Mucosa of descending colon (tissue), 3 donors: ENCODE measurements at regions not wholly inside any gene's neighbourhood (a gene's known extent, or its start where the extent isn't known, plus 50 kb on each side); places are given as distances from the start of the nearest gene placed in this dataset.
A peak's percentile ranks its signal among the peaks of the same experiment; 100 is the strongest.
"Not testable (repeated sequence)": the region's sequence is repeated elsewhere in the genome, so short reads cannot be mapped to it uniquely, and the experiment has no call there.

Experiments used
- ATAC-seq: fragments of 200-7000 bp; cut with Tn5 transposase; one replicate; pipeline ENCODE4 v1.9.1; 2020; ENCODE audit warnings: mild to moderate bottlenecking, moderate library complexity
- DNase-seq, 3 donors: peaks; one replicate each; pipeline ENCODE4 v3.0.0-alpha.2; 2020
- H3K36me3 ChIP-seq: fragments of 200-600 bp; one replicate; pipeline ENCODE4 v1.8.0; 2021; ENCODE audit warnings: low read depth, mild to moderate bottlenecking
- H3K4me1 ChIP-seq: fragments of 200-600 bp; one replicate; pipeline ENCODE4 v1.8.0; 2021; ENCODE audit warnings: low read depth, mild to moderate bottlenecking
- H3K4me3 ChIP-seq: fragments of 200-600 bp; one replicate; pipeline ENCODE4 v1.8.0; 2021; ENCODE audit warnings: mild to moderate bottlenecking
- H3K9me3 ChIP-seq: fragments of 200-600 bp; one replicate; pipeline ENCODE4 v1.8.0; 2021; ENCODE audit warnings: mild to moderate bottlenecking
- CTCF ChIP-seq: fragments of 200-600 bp; IDR thresholded peaks from one replicate; pipeline ENCODE4 v1.8.0; 2022; ENCODE audit warnings: antibody characterized with exemption, mild to moderate bottlenecking
- intact Hi-C, 2 donors: fragments of 100-400 bp; cut with DNase I in 1 of 2; cut with micrococcal nuclease in 1 of 2; formaldehyde crosslinking; loops; one replicate each; pipeline versions ENCODE4 v1.11.0 to v1.11.1; 2022; cut with DNase I, micrococcal nuclease
- donor health status: DM: no; HTN: no; CAD: no; lungs with moderate emphysema.
- donor health status: DM: no; HTN: no; CAD: no.
- donor health status: DM: no; HTN: yes; CAD: no.

- no peaks in the 10 kb centered on the region for H3K4me1 ChIP-seq
- intact Hi-C loops: no loop called here
- DNase-seq: no peak
- ATAC-seq: no peak
- H3K36me3 ChIP-seq: no peaks in the 10 kb centered on the region
- TF ChIP-seq CTCF: no peak
- no peak overlapping the region for H3K4me3 ChIP-seq
- H3K9me3 ChIP-seq: no peaks in the 10 kb centered on the region
These were observed 56.2 kb upstream of the ARHGEF7 start for GRCh38 chr13:111058796-111059506.

- H3K4me1 ChIP-seq, H3K36me3 ChIP-seq, intact Hi-C loops, DNase-seq, H3K4me3 ChIP-seq, ATAC-seq, H3K9me3 ChIP-seq: not testable (repeated sequence)
These were observed 56.8 kb upstream of the ARHGEF7 start for GRCh38 chr13:111058339-111058738.

- H3K4me1 ChIP-seq, intact Hi-C loops, ATAC-seq, DNase-seq, H3K4me3 ChIP-seq, H3K36me3 ChIP-seq, H3K9me3 ChIP-seq: not testable (repeated sequence)
These were observed 63.3 kb upstream of the ARHGEF7 start for GRCh38 chr13:111051726-111052232.

- no peaks in the 10 kb centered on the region for H3K4me1 ChIP-seq
- H3K9me3 ChIP-seq: no peaks in the 10 kb centered on the region
- intact Hi-C loops: no loop called here
- ATAC-seq: peak; percentile 16
- no peaks in the 10 kb centered on the region for H3K36me3 ChIP-seq
- TF ChIP-seq CTCF: no peak
- H3K4me3 ChIP-seq: no peak overlapping the region
- no peak for DNase-seq
These were observed 63.9 kb upstream of the ARHGEF7 start for GRCh38 chr13:111051041-111051725.

GRCh38 chr13:111050539-111050879, 64.6 kb upstream of the ARHGEF7 start:
- TF ChIP-seq CTCF: no peak
- H3K4me3 ChIP-seq: no peak overlapping the region
- H3K36me3 ChIP-seq: no peaks in the 10 kb centered on the region
- DNase-seq (no peak), ATAC-seq (no peak)
- intact Hi-C loops: no loop called here
- no peaks in the 10 kb centered on the region for H3K4me1 ChIP-seq
- H3K9me3 ChIP-seq: no peaks in the 10 kb centered on the region

GRCh38 chr13:111049791-111050538, 65.1 kb upstream of the ARHGEF7 start:
- no peaks in the 10 kb centered on the region for H3K9me3 ChIP-seq
- DNase-seq: peak in 1 of 3 donors; percentile 69
- TF ChIP-seq CTCF: no peak
- intact Hi-C loops: loop anchor here in 1 of 2 donors (10.0 kb wide), 1 partner anchor 105 kb away; no protein-coding TSS in a partner anchor
- no peak overlapping the region for H3K4me3 ChIP-seq
- no peak for ATAC-seq
- H3K4me1 ChIP-seq: no peaks in the 10 kb centered on the region
- no peaks in the 10 kb centered on the region for H3K36me3 ChIP-seq
